ENCODE measurements at regions not wholly inside any gene's neighbourhood (a gene's known extent, or its start where the extent isn't known, plus 50 kb on each side); places are given as distances from the start of the nearest gene placed in this dataset.

DNA sequence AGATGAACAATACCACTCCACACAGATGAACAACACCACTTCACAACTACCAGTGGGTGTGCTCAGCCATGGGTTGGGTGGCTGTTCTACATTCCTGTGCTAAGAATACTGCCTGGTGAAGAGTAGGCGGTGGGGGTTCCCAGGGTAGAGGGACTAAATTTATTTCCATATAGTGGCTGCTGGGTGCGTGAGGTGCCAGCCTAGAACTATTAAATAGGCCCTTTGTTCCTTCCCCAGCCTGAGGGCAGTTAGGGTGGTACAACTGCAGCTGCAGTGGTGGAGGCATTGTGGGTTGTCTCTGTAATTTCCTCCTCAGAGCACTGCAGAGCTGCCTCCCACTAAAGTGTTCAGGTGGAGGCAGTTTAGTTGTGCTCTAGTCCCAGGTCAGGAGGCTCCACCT, 618.4 kb downstream of the MMUT start:
- TF ChIP-seq CTCF (IDR thresholded peaks at IDR 0.05; ENCODE audit: insufficient read depth, low read length) (no peak), POLR2AphosphoS5 (IDR thresholded peaks at IDR 0.05; ENCODE audit: low read depth) (no peak), GABPA (IDR thresholded peaks at IDR 0.05; ENCODE audit: low read depth) (no peak)
- TF ChIP-seq, protein P1, sequence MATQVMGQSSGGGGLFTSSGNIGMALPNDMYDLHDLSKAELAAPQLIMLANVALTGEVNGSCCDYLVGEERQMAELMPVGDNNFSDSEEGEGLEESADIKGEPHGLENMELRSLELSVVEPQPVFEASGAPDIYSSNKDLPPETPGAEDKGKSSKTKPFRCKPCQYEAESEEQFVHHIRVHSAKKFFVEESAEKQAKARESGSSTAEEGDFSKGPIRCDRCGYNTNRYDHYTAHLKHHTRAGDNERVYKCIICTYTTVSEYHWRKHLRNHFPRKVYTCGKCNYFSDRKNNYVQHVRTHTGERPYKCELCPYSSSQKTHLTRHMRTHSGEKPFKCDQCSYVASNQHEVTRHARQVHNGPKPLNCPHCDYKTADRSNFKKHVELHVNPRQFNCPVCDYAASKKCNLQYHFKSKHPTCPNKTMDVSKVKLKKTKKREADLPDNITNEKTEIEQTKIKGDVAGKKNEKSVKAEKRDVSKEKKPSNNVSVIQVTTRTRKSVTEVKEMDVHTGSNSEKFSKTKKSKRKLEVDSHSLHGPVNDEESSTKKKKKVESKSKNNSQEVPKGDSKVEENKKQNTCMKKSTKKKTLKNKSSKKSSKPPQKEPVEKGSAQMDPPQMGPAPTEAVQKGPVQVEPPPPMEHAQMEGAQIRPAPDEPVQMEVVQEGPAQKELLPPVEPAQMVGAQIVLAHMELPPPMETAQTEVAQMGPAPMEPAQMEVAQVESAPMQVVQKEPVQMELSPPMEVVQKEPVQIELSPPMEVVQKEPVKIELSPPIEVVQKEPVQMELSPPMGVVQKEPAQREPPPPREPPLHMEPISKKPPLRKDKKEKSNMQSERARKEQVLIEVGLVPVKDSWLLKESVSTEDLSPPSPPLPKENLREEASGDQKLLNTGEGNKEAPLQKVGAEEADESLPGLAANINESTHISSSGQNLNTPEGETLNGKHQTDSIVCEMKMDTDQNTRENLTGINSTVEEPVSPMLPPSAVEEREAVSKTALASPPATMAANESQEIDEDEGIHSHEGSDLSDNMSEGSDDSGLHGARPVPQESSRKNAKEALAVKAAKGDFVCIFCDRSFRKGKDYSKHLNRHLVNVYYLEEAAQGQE (IDR thresholded peaks at IDR 0.05; ENCODE audit: insufficient replicate concordance, low read depth): no peak
